Lower leg skin (tissue), 4 donors: ENCODE measurements at regions not wholly inside any gene's neighbourhood (a gene's known extent, or its start where the extent isn't known, plus 50 kb on each side); places are given as distances from the start of the nearest gene placed in this dataset.

Source experiments
- DNase-seq, 2 donors: peaks; one replicate each; pipeline ENCODE4 v3.0.0-alpha.2; 2019; ENCODE audit warnings: low spot score in 2 of 2
- H3K4me3 ChIP-seq: fragments of 200-600 bp; sonication (generic); 2 replicates; pipeline ENCODE4 v1.5.1; 2017; ENCODE audit warnings: mild to moderate bottlenecking, low read depth; ENCODE audit not compliant: poor library complexity, severe bottlenecking
- CTCF ChIP-seq, 3 donors: fragments of 450-650 bp; IDR thresholded peaks; one replicate each; pipeline ENCODE4 v1.5.1; 2016; ENCODE audit warnings: antibody characterized with exemption in 3 of 3, mild to moderate bottlenecking in 3 of 3, moderate library complexity in 2 of 3
- POLR2A ChIP-seq, 2 donors: fragments of 450-650 bp; IDR thresholded peaks; one replicate each; pipeline ENCODE4 v1.6.1; 2016 to 2017; ENCODE audit warnings: antibody characterized with exemption in 2 of 2, mild to moderate bottlenecking in 1 of 2, moderate library complexity in 1 of 2
- WGBS, 2 donors: methylation state at CpG; one replicate each; pipeline ENCODE4 v1.1.5; 2018; 5-methylcytosine and 5-hydroxymethylcytosine counted together
- intact Hi-C: fragments of 100-400 bp; cut with DNase I; formaldehyde crosslinking; loops from one replicate; pipeline ENCODE4 v1.15.0; 2023; ENCODE audit warnings: low total_unique reads

GRCh38 chr18:76687304-76687962 is 134.9 kb upstream of the ZNF236 start:
- 56% methylated on average over 10 of the region's 10 CpGs for WGBS, 2 donors
- intact Hi-C loops: no loop called here
- TF ChIP-seq POLR2A (IDR thresholded peaks at IDR 0.05) (no peak), CTCF (IDR thresholded peaks at IDR 0.05) (no peak)
- no peak overlapping the region for H3K4me3 ChIP-seq
- DNase-seq: peak in 1 of 2 donors; percentile 82

GRCh38 chr18:76686737-76687231 is 135.6 kb upstream of the ZNF236 start:
- no peak overlapping the region for H3K4me3 ChIP-seq
- intact Hi-C loops: no loop called here
- peak; percentile 58 to 91 for DNase-seq
- WGBS, 2 donors: 12% methylated on average over 11 of the region's 11 CpGs
- TF ChIP-seq POLR2A (IDR thresholded peaks at IDR 0.05): no peak
- TF ChIP-seq CTCF (IDR thresholded peaks at IDR 0.05): peak in 1 of 3 donors; percentile 31

GRCh38 chr18:76685860-76686259 is 136.5 kb upstream of the ZNF236 start:
- intact Hi-C loops: no loop called here
- TF ChIP-seq CTCF (IDR thresholded peaks at IDR 0.05) (no peak), POLR2A (IDR thresholded peaks at IDR 0.05) (no peak)
- 95% methylated on average over 7 to 8 of the region's 8 CpGs for WGBS, 2 donors

GRCh38 chr18:76685402-76685801 is 137.0 kb upstream of the ZNF236 start:
- intact Hi-C loops: no loop called here
- TF ChIP-seq POLR2A (IDR thresholded peaks at IDR 0.05): no peak
- TF ChIP-seq CTCF (IDR thresholded peaks at IDR 0.05): no peak
- H3K4me3 ChIP-seq: no peak overlapping the region
- peak in 1 of 2 donors; percentile 49 for DNase-seq
- 83 to 86% methylated on average over 7 of the region's 7 CpGs for WGBS, 2 donors

More at GRCh38 chr18:76685860-76686259, 136.5 kb upstream of the ZNF236 start:
- DNase-seq: peak in 1 of 2 donors; percentile 72
- H3K4me3 ChIP-seq: no peak overlapping the region

GRCh38 chr18:76684265-76684664 is 138.1 kb upstream of the ZNF236 start:
- intact Hi-C loops: no loop called here
- no peak overlapping the region for H3K4me3 ChIP-seq
- WGBS, 2 donors: 73 to 80% methylated on average over 16 of the region's 16 CpGs
- peak in 1 of 2 donors; percentile 75 for DNase-seq
- no peak for TF ChIP-seq POLR2A (IDR thresholded peaks at IDR 0.05)
- no peak for TF ChIP-seq CTCF (IDR thresholded peaks at IDR 0.05)

- peak in 1 of 2 donors; percentile 72 for DNase-seq
- intact Hi-C loops: no loop called here
- TF ChIP-seq CTCF (IDR thresholded peaks at IDR 0.05): no peak
- no peak for TF ChIP-seq POLR2A (IDR thresholded peaks at IDR 0.05)
- 66 to 69% methylated on average over 8 of the region's 8 CpGs for WGBS, 2 donors
- no peak overlapping the region for H3K4me3 ChIP-seq
Measured at GRCh38 chr18:76679945-76680344, 142.4 kb upstream of the ZNF236 start.
